HCT116 (cell line): ENCODE measurements at regions not wholly inside any gene's neighbourhood (a gene's known extent, or its start where the extent isn't known, plus 50 kb on each side); places are given as distances from the start of the nearest gene placed in this dataset.

Experiments
- CTCF ChIP-seq, 3 experiments: fragments of 200-600 bp in 1 of 3; sonication (generic) in 1 of 3; IDR thresholded peaks in 2 of 3; conservative IDR thresholded peaks in 1 of 3; 2 replicates each; pipeline ENCODE4 v1.5.1; 2012 to 2017; ENCODE audit warnings: low read depth in 2 of 3, low read length in 2 of 3, antibody characterized with exemption in 1 of 3, borderline replicate concordance in 1 of 3, control low read depth in 1 of 3, mild to moderate bottlenecking in 1 of 3, mixed read lengths in 1 of 3, mixed run types in 1 of 3, moderate library complexity in 1 of 3; ENCODE audit not compliant: insufficient read depth in 1 of 3
- ELF1 ChIP-seq: IDR thresholded peaks from 2 replicates; pipeline ENCODE4 v1.6.1; 2012; ENCODE audit warnings: low read depth, borderline replicate concordance
- POLR2A ChIP-seq: IDR thresholded peaks from 2 replicates; pipeline ENCODE4 v1.7.0; 2011; ENCODE audit warnings: borderline replicate concordance; ENCODE audit not compliant: insufficient read depth, insufficient read length; ENCODE audit errors: extremely low read depth
- SP1 ChIP-seq: IDR thresholded peaks from 2 replicates; pipeline ENCODE4 v1.6.1; 2012; ENCODE audit warnings: low read depth
- YY1 ChIP-seq: IDR thresholded peaks from 2 replicates; pipeline ENCODE4 v1.6.1; 2011; ENCODE audit warnings: low read length, low read depth, moderate library complexity, mild to moderate bottlenecking; ENCODE audit not compliant: insufficient replicate concordance; ENCODE audit errors: extremely low read depth

- no peak for TF ChIP-seq YY1
- TF ChIP-seq CTCF (IDR thresholded peaks at IDR 0.05 in 2 of 3, conservative IDR thresholded peaks at IDR 0.05 in 1 of 3; ENCODE audit: borderline replicate concordance in 1 of 3, insufficient read depth in 1 of 3, low read depth in 2 of 3, low read length in 2 of 3) = no peak
- no peak for TF ChIP-seq POLR2A
- TF ChIP-seq SP1 = no peak
- no peak for TF ChIP-seq ELF1
These were observed 84.1 kb upstream of the ETV1 start for GRCh38 chr7:14073543-14073942.
